SK-N-SH treated with all-trans-retinoic acid at 6 μM for 48 hours (cell line): ENCODE measurements at regions not wholly inside any gene's neighbourhood (a gene's known extent, or its start where the extent isn't known, plus 50 kb on each side); places are given as distances from the start of the nearest gene placed in this dataset.

ENCODE experiments used
- ARNTL ChIP-seq: fragments of 450-650 bp; formaldehyde crosslinking; IDR thresholded peaks from 2 replicates; pipeline ENCODE4 v1.5.0; 2020; ENCODE audit warnings: low read depth, mild to moderate bottlenecking, moderate library complexity, borderline replicate concordance
- CREB5 ChIP-seq: fragments of 250-450 bp; sonication (Bioruptor Pico); IDR thresholded peaks from 2 replicates; pipeline ENCODE4 v1.5.1; 2020; ENCODE audit warnings: low read depth, mild to moderate bottlenecking, moderate library complexity
- CSDC2 ChIP-seq: fragments of 250-450 bp; sonication (Bioruptor Pico); IDR thresholded peaks from 2 replicates; pipeline ENCODE4 v1.5.0; 2020; ENCODE audit warnings: mild to moderate bottlenecking, moderate library complexity
- ESRRG ChIP-seq: fragments of 250-450 bp; sonication (Bioruptor Pico); IDR thresholded peaks from 2 replicates; pipeline ENCODE4 v1.6.1; 2021; ENCODE audit warnings: mild to moderate bottlenecking
- GLIS3 ChIP-seq: fragments of 250-450 bp; sonication (Bioruptor Pico); IDR thresholded peaks from 2 replicates; pipeline ENCODE4 v1.5.0; 2020; ENCODE audit warnings: mild to moderate bottlenecking, moderate library complexity
- ISL1 ChIP-seq: fragments of 250-450 bp; sonication (Bioruptor Pico); IDR thresholded peaks from 2 replicates; pipeline ENCODE4 v2.1.2; 2022; ENCODE audit warnings: mild to moderate bottlenecking, moderate library complexity
- PATZ1 ChIP-seq: fragments of 250-450 bp; sonication (Bioruptor Pico); IDR thresholded peaks from 2 replicates; pipeline ENCODE4 v1.8.0; 2020; ENCODE audit warnings: mild to moderate bottlenecking, moderate library complexity, borderline replicate concordance
- POU6F1 ChIP-seq: fragments of 250-450 bp; sonication (Bioruptor Pico); IDR thresholded peaks from 2 replicates; pipeline ENCODE4 v1.8.0; 2021; ENCODE audit warnings: low read depth, mild to moderate bottlenecking, moderate library complexity, borderline replicate concordance
- PPARA ChIP-seq: fragments of 250-450 bp; sonication (Bioruptor Pico); IDR thresholded peaks from 2 replicates; pipeline ENCODE4 v1.5.0; 2020; ENCODE audit warnings: mild to moderate bottlenecking, borderline replicate concordance
- RARB ChIP-seq: fragments of 250-450 bp; sonication (Bioruptor Pico); IDR thresholded peaks from 2 replicates; pipeline ENCODE4 v1.8.0; 2021; ENCODE audit warnings: mild to moderate bottlenecking, moderate library complexity
- TCF4 ChIP-seq: fragments of 250-450 bp; sonication (Bioruptor Pico); IDR thresholded peaks from 2 replicates; pipeline ENCODE4 v1.8.0; 2021; ENCODE audit warnings: mild to moderate bottlenecking, moderate library complexity, borderline replicate concordance
- TOX ChIP-seq: fragments of 250-450 bp; sonication (Bioruptor Pico); IDR thresholded peaks from 2 replicates; pipeline ENCODE4 v1.8.0; 2021; ENCODE audit warnings: mild to moderate bottlenecking, moderate library complexity, borderline replicate concordance
- TSHZ2 ChIP-seq: fragments of 250-450 bp; sonication (Bioruptor Pico); IDR thresholded peaks from 2 replicates; pipeline ENCODE4 v1.5.0; 2020; ENCODE audit warnings: mild to moderate bottlenecking, moderate library complexity
- ZNF70 ChIP-seq: fragments of 450-650 bp; formaldehyde crosslinking; IDR thresholded peaks from 2 replicates; pipeline ENCODE4 v1.5.0; 2020; ENCODE audit warnings: mild to moderate bottlenecking, moderate library complexity

GRCh38 chr3:13693441-13693840 lies 144.5 kb downstream of the FBLN2 start:
- TF ChIP-seq PPARA (no peak), RARB (CRISPR knock-in tag) (no peak), CSDC2 (no peak), TOX (CRISPR knock-in tag) (no peak), CREB5 (CRISPR knock-in tag) (no peak), PATZ1 (CRISPR knock-in tag) (no peak), POU6F1 (CRISPR knock-in tag) (no peak), ARNTL (CRISPR knock-in tag) (no peak), TSHZ2 (CRISPR knock-in tag) (no peak), GLIS3 (no peak), ISL1 (CRISPR knock-in tag) (no peak), TCF4 (CRISPR knock-in tag) (no peak), ESRRG (no peak), ZNF70 (no peak)
